Esophagus muscularis mucosa (tissue), 3 donors: ENCODE measurements at regions not wholly inside any gene's neighbourhood (a gene's known extent, or its start where the extent isn't known, plus 50 kb on each side); places are given as distances from the start of the nearest gene placed in this dataset.

Source experiments
- EP300 ChIP-seq: sonication (generic); formaldehyde crosslinking; IDR thresholded peaks from one replicate; pipeline ENCODE4 v1.6.1; 2017; ENCODE audit warnings: antibody characterized with exemption
- TF ChIP-seq, protein P1 (sequence below), 3 experiments: fragments of 200-600 bp in 2 of 3; fragments of 450-650 bp in 1 of 3; sonication (generic) in 2 of 3; IDR thresholded peaks; one replicate each; pipeline ENCODE4 v1.5.1; 2017 to 2019; ENCODE audit warnings: antibody characterized with exemption in 3 of 3, mild to moderate bottlenecking in 2 of 3, moderate library complexity in 1 of 3

GRCh38 chr16:87126403-87127025 lies 190.7 kb downstream of the C16orf95 start:
- TF ChIP-seq, protein P1, sequence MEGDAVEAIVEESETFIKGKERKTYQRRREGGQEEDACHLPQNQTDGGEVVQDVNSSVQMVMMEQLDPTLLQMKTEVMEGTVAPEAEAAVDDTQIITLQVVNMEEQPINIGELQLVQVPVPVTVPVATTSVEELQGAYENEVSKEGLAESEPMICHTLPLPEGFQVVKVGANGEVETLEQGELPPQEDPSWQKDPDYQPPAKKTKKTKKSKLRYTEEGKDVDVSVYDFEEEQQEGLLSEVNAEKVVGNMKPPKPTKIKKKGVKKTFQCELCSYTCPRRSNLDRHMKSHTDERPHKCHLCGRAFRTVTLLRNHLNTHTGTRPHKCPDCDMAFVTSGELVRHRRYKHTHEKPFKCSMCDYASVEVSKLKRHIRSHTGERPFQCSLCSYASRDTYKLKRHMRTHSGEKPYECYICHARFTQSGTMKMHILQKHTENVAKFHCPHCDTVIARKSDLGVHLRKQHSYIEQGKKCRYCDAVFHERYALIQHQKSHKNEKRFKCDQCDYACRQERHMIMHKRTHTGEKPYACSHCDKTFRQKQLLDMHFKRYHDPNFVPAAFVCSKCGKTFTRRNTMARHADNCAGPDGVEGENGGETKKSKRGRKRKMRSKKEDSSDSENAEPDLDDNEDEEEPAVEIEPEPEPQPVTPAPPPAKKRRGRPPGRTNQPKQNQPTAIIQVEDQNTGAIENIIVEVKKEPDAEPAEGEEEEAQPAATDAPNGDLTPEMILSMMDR (IDR thresholded peaks at IDR 0.05): no peak
- TF ChIP-seq EP300: no peak
